OCI-LY1 (cell line): ENCODE measurements at regions not wholly inside any gene's neighbourhood (a gene's known extent, or its start where the extent isn't known, plus 50 kb on each side); places are given as distances from the start of the nearest gene placed in this dataset.

ENCODE experiments used
- H2AFZ ChIP-seq: fragments of 200-600 bp; sonication (generic), shearing (Covaris generic); 2 replicates; pipeline ENCODE4 v1.6.0; 2014; ENCODE audit warnings: antibody characterized with exemption, mild to moderate bottlenecking, low read length
- H3F3A ChIP-seq: fragments of 200-600 bp; sonication (generic), shearing (Covaris generic); 2 replicates; pipeline ENCODE4 v1.6.0; 2014; ENCODE audit warnings: mild to moderate bottlenecking, antibody characterized with exemption, low read length, moderate library complexity; ENCODE audit not compliant: insufficient read depth
- H3K27ac ChIP-seq: fragments of 200-600 bp; sonication (generic); 2 replicates; pipeline ENCODE4 v1.5.1; 2014; ENCODE audit warnings: low read length, mixed run types, mild to moderate bottlenecking, low read depth; ENCODE audit not compliant: poor library complexity, severe bottlenecking
- H3K27me3 ChIP-seq: fragments of 200-600 bp; sonication (generic); 2 replicates; pipeline ENCODE4 v1.6.0; 2014; ENCODE audit warnings: antibody characterized with exemption, mild to moderate bottlenecking, low read length, moderate library complexity; ENCODE audit not compliant: insufficient read depth
- H3K36me3 ChIP-seq: fragments of 200-600 bp; sonication (generic); 2 replicates; pipeline ENCODE4 v1.6.1; 2014; ENCODE audit warnings: mild to moderate bottlenecking, antibody characterized with exemption, low read length, moderate library complexity, mixed read lengths; ENCODE audit not compliant: insufficient read depth
- H3K4me1 ChIP-seq: fragments of 200-600 bp; sonication (generic); 2 replicates; pipeline ENCODE4 v1.5.1; 2014; ENCODE audit warnings: mild to moderate bottlenecking, low read length, moderate library complexity; ENCODE audit not compliant: insufficient read depth, severe bottlenecking
- H3K4me2 ChIP-seq: fragments of 200-600 bp; sonication (generic), shearing (Covaris generic); 2 replicates; pipeline ENCODE4 v1.6.1; 2014; ENCODE audit warnings: low read length
- H3K4me3 ChIP-seq: fragments of 200-600 bp; sonication (generic); 2 replicates; pipeline ENCODE4 v1.5.1; 2014; ENCODE audit warnings: low read length, low read depth, mild to moderate bottlenecking, mixed read lengths; ENCODE audit not compliant: poor library complexity, severe bottlenecking
- H3K79me2 ChIP-seq: fragments of 200-600 bp; shearing (Covaris generic); 2 replicates; pipeline ENCODE4 v1.6.1; 2016; ENCODE audit warnings: mixed run types, low read length, mixed read lengths; ENCODE audit not compliant: insufficient read depth
- H3K9ac ChIP-seq: fragments of 200-600 bp; sonication (generic), shearing (Covaris generic); 2 replicates; pipeline ENCODE4 v1.6.1; 2014; ENCODE audit warnings: mild to moderate bottlenecking, low read length, mixed read lengths
- H3K9me2 ChIP-seq: fragments of 200-600 bp; sonication (generic), shearing (Covaris generic); 2 replicates; pipeline ENCODE4 v1.6.1; 2014; ENCODE audit warnings: low read depth, mild to moderate bottlenecking, low read length, mixed read lengths
- H3K9me3 ChIP-seq: fragments of 200-600 bp; shearing (Covaris generic); 2 replicates; pipeline ENCODE4 v1.6.1; 2014; ENCODE audit warnings: low read length, mixed read lengths
- H4K20me1 ChIP-seq: fragments of 200-600 bp; sonication (generic), shearing (Covaris generic); 2 replicates; pipeline ENCODE4 v1.6.0; 2016; ENCODE audit warnings: mild to moderate bottlenecking, low read length; ENCODE audit not compliant: insufficient read depth
- EZH2 ChIP-seq: fragments of 200-600 bp; sonication (generic), shearing (Covaris generic); IDR thresholded peaks from 2 replicates; pipeline ENCODE4 v1.8.0; 2017; ENCODE audit warnings: borderline replicate concordance, mixed run types, mild to moderate bottlenecking, antibody characterized with exemption, low read length, moderate library complexity, mixed read lengths
- TF ChIP-seq, protein P1 (sequence below): fragments of 200-600 bp; sonication (generic), shearing (Covaris generic); IDR thresholded peaks from 2 replicates; pipeline ENCODE4 v1.5.1; 2017; ENCODE audit warnings: mild to moderate bottlenecking, antibody characterized with exemption, low read length, moderate library complexity, mixed read lengths

DNA sequence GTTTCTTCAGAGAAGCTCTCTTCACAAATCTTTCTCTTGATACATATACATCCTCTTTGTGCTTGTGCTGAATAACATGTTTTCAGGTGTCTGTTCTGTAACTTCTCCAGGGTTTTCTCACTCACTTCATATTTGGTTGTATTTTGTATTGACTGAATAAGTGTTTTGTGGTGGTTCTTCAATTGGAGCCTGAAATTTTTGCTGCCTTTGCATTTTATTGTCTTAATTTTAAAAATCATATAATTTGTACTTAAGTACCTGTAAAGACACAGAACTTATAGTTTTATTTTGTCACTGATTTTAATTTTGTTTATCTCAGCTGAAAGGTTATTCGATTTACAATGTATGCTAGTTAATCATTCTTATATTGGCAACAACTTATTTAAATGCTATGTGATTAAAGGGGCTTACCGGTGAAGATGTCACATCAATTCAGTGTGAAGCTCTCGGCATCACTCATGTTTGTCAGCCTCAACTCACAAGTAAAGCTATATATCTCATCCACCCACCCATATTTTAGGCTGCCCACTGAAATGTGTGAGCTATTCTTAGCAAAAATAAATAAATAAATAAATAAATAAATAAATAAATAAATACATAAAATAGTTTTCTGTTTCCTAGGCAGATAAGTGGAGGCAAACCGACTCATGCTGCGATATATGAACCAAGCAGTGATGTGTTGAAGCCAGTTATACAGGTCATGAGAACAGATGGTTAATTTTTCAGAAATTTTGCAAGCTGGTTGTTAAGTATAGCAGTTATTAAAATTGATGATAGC lies 76.4 kb upstream of the FSTL5 start:
- Histone ChIP-seq H3K79me2 (no peaks in the 10 kb centered on the region), H3K9me3 (no peaks in the 10 kb centered on the region), H3K4me1 (no peaks in the 10 kb centered on the region), H3K4me2 (no peak overlapping the region), H4K20me1 (no peaks in the 10 kb centered on the region), H3K27me3 (no peaks in the 10 kb centered on the region), H3K27ac (no peak overlapping the region), H3F3A (no peaks in the 10 kb centered on the region), H3K36me3 (no peaks in the 10 kb centered on the region), H3K4me3 (no peak overlapping the region), H3K9ac (no peak overlapping the region), H3K9me2 (no peaks in the 10 kb centered on the region), H2AFZ (no peak overlapping the region)
- no peak for TF ChIP-seq EZH2
- TF ChIP-seq, protein P1, sequence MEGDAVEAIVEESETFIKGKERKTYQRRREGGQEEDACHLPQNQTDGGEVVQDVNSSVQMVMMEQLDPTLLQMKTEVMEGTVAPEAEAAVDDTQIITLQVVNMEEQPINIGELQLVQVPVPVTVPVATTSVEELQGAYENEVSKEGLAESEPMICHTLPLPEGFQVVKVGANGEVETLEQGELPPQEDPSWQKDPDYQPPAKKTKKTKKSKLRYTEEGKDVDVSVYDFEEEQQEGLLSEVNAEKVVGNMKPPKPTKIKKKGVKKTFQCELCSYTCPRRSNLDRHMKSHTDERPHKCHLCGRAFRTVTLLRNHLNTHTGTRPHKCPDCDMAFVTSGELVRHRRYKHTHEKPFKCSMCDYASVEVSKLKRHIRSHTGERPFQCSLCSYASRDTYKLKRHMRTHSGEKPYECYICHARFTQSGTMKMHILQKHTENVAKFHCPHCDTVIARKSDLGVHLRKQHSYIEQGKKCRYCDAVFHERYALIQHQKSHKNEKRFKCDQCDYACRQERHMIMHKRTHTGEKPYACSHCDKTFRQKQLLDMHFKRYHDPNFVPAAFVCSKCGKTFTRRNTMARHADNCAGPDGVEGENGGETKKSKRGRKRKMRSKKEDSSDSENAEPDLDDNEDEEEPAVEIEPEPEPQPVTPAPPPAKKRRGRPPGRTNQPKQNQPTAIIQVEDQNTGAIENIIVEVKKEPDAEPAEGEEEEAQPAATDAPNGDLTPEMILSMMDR, result no peak

DNA sequence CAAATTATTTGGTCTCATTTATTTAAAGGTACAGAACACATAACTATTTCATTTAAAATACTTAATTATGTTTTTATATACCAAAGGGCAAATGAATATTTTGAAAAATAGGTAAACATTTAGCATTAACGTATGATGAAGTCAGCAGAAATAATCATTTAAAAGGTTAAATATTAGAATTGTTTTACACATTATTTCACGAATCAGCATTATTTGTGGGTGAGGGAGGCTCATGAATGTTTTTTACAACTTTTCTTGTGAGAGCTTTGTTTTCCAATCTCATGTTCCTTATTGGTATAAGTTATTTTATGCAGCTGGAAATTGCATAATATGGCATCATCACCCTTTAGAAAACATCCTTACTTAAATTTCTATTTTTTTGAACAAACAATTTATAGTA lies 73.9 kb upstream of the FSTL5 start:
- H3F3A ChIP-seq, result no peaks in the 10 kb centered on the region
- H4K20me1 ChIP-seq, result no peaks in the 10 kb centered on the region
- no peak overlapping the region for H3K27ac ChIP-seq
- TF ChIP-seq, protein P1, result no peak
- no peak for TF ChIP-seq EZH2
- H3K9ac ChIP-seq, result no peak overlapping the region
- no peaks in the 10 kb centered on the region for H3K9me2 ChIP-seq
- no peaks in the 10 kb centered on the region for H3K36me3 ChIP-seq
- no peaks in the 10 kb centered on the region for H3K9me3 ChIP-seq
- no peaks in the 10 kb centered on the region for H3K79me2 ChIP-seq
- no peak overlapping the region for H3K4me2 ChIP-seq
- H3K27me3 ChIP-seq, result no peaks in the 10 kb centered on the region
- H3K4me1 ChIP-seq, result no peaks in the 10 kb centered on the region
- no peak overlapping the region for H2AFZ ChIP-seq
- H3K4me3 ChIP-seq, result no peak overlapping the region

DNA sequence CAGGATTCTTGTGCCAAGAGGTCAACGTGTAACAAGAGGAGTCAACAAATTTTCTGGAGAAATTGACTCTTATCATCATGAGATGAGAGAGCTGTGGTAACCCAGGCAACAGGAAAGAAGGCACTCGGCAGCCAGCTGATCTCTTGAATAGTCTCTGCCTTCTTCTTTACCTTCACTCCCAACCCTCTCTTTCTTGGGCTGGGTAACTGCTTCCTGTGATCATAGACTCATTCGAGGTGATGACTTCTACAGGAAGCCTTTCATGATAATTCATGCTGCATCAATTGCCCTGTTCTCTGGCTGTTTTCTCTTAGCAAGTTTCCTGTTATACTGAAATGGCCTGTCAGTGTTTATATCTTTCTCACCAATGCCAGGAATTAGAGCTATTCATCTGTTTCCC lies 70.8 kb upstream of the FSTL5 start:
- Histone ChIP-seq H3F3A (no peaks in the 10 kb centered on the region), H4K20me1 (no peaks in the 10 kb centered on the region), H3K9me3 (no peaks in the 10 kb centered on the region), H3K36me3 (no peaks in the 10 kb centered on the region), H3K79me2 (no peaks in the 10 kb centered on the region), H3K4me3 (no peak overlapping the region), H3K27me3 (no peaks in the 10 kb centered on the region), H3K9ac (no peak overlapping the region), H3K27ac (no peak overlapping the region), H3K4me1 (no peaks in the 10 kb centered on the region), H2AFZ (no peak overlapping the region), H3K4me2 (no peak overlapping the region), H3K9me2 (no peaks in the 10 kb centered on the region)
- TF ChIP-seq, protein P1, result no peak
- TF ChIP-seq EZH2, result no peak
